Ectodermal cell (in vitro differentiated cells): ENCODE measurements at regions not wholly inside any gene's neighbourhood (a gene's known extent, or its start where the extent isn't known, plus 50 kb on each side); places are given as distances from the start of the nearest gene placed in this dataset.
"Not testable (repeated sequence)": the region's sequence is repeated elsewhere in the genome, so short reads cannot be mapped to it uniquely, and the experiment has no call there.

Source experiments
- H3K27ac ChIP-seq: 2 replicates; pipeline ENCODE4 v1.7.0; 2013; ENCODE audit warnings: mild to moderate bottlenecking, low read depth, low read length; ENCODE audit not compliant: insufficient read depth, poor library complexity, severe bottlenecking
- H3K27me3 ChIP-seq: 2 replicates; pipeline ENCODE4 v1.7.0; 2013; ENCODE audit warnings: mild to moderate bottlenecking, low read length; ENCODE audit not compliant: insufficient read depth, control insufficient read depth, poor library complexity, severe bottlenecking
- H3K36me3 ChIP-seq: one replicate; pipeline ENCODE4 v1.7.0; 2013; ENCODE audit warnings: low read length; ENCODE audit not compliant: control insufficient read depth, insufficient read depth
- H3K4me1 ChIP-seq: one replicate; pipeline ENCODE4 v1.7.0; 2013; ENCODE audit warnings: low read length; ENCODE audit not compliant: control insufficient read depth, insufficient read depth
- H3K4me3 ChIP-seq: 2 replicates; pipeline ENCODE4 v1.7.0; 2013; ENCODE audit warnings: low read depth, low read length, control low read depth; ENCODE audit not compliant: insufficient read depth
- H3K9me3 ChIP-seq: 2 replicates; pipeline ENCODE4 v1.7.0; 2013; ENCODE audit warnings: mild to moderate bottlenecking, low read length, moderate library complexity; ENCODE audit not compliant: control insufficient read depth
- WGBS, 2 experiments: methylation state at CpG; one replicate each; pipeline ENCODE4 v1.1.7; 2013; ENCODE audit warnings: missing lambda C conversion rate in 2 of 2; 5-methylcytosine and 5-hydroxymethylcytosine counted together

DNA sequence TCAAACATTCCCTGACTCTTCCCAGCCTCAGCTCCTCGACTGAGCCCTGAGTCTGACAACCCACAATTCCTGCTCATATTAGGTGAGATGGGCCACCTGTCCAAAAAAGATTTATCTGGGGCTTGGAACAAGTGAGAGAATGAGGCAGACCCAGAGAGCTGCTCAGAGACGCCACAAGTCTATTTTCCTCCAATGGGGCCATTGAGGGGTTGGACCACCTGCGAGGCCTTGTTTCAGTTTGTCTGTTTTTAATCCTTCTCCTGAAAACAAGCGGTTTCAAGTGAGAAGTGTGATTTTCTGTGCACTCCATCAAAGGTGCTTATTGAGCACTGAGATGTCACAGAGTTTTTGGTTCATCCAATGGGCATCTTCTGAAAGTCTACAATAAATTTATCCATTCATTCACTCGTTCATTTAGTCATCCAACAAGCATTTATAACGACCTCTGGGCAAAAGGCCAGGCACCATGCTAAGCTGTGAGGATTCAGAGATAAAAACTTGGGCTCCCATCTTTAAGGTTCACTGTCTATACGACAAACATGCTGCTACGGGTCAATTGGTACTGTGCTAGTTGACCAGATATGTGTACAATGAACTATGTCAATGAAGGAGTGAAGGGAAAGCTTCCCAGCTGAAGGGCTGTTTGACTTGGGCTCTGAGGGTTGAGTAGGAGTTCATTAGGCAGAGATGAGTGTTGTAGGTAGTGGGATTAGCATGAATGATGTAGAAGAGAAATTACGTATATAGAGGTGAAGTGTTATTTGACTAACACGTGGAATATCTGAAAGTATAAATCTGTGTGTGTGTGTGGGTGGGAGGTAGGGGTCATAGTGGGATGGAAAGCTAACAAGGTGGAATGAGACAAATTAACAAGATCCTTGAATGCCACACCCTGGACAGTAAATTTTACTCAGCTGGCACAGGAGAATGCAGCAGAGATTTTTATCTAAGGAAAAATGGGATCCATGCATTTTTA is 168.9 kb downstream of the MIAT start:
- H3K9me3 ChIP-seq, result no peaks in the 10 kb centered on the region
- no peak overlapping the region for H3K4me3 ChIP-seq
- H3K27ac ChIP-seq, result no peak overlapping the region
- WGBS, 2 experiments, result 87 to 88% methylated on average over 10 of the region's 10 CpGs
- no peaks in the 10 kb centered on the region for H3K36me3 ChIP-seq
- H3K27me3 ChIP-seq, result no peaks in the 10 kb centered on the region
- H3K4me1 ChIP-seq, result no peaks in the 10 kb centered on the region

DNA sequence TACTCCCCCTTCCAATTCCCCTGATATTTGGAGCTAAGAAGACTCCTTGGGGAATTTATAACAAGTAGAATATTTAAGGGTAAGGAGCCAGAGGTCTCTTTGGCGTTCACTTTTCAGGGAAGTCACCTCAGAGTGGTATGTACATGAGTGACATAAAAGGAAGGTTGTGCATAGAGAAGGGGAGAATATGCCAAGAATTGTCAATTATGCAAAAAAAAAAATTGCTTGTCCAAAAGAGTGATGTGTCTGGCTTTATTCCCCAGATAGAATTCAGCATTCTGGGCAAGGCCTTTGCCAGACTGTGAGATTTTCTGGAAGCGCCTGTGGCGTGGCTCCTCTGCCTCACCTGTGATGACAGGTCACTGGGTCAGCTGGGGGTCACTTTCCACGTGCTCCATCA is 170.2 kb downstream of the MIAT start:
- H3K9me3 ChIP-seq, result no peaks in the 10 kb centered on the region
- 87 to 91% methylated on average over 4 of the region's 4 CpGs for WGBS, 2 experiments
- no peaks in the 10 kb centered on the region for H3K4me1 ChIP-seq
- H3K27ac ChIP-seq, result no peak overlapping the region
- H3K4me3 ChIP-seq, result no peak overlapping the region
- no peaks in the 10 kb centered on the region for H3K27me3 ChIP-seq
- no peaks in the 10 kb centered on the region for H3K36me3 ChIP-seq

DNA sequence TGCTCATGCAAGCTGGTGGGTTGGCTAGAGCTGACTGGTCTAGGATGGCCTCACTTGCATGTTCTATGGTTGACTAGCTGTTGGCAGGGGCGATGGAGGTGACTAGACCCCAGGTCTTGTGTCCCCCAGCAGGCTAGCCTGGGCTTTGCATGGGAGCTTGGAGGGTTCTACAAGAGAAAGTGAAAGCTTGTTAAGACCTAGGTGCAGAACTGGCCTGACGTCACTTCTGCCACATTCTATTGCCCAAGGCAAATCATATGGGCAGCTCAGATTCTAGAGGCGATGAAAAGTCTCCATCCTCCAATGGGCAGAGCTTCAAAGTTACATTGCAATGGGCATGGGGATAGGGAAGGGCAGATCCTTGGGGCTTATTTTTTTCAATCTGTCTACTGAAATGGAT is 170.9 kb downstream of the MIAT start:
- 93 to 95% methylated on average over 3 of the region's 3 CpGs for WGBS, 2 experiments
- Histone ChIP-seq H3K27ac (no peak overlapping the region), H3K4me1 (no peaks in the 10 kb centered on the region), H3K27me3 (no peaks in the 10 kb centered on the region), H3K9me3 (no peaks in the 10 kb centered on the region), H3K36me3 (no peaks in the 10 kb centered on the region), H3K4me3 (no peak overlapping the region)

DNA sequence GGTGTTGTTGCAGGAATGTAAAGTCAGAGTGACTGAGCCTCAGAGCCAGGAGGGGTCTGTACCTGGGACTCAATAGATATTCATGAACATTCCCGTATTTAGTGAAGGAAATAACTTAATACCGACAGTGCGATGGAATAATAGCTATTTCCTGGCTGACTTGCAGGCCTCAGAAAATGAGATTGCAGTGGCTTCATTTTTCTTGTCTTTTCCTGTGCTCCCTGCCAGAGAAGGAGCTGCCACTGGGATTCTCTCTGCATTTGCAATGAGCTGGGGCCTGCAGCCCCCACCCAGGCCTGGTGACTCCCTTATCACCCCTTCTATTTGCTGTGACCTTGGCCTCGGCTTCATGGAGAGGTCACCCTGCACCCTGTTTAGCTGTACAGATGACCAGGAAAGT is 173.4 kb downstream of the MIAT start:
- H3K4me3 ChIP-seq, result no peak overlapping the region
- WGBS, 2 experiments, result 95 to 98% methylated on average over 4 of the region's 4 CpGs
- no peaks in the 10 kb centered on the region for H3K4me1 ChIP-seq
- H3K9me3 ChIP-seq, result no peaks in the 10 kb centered on the region
- H3K36me3 ChIP-seq, result no peaks in the 10 kb centered on the region
- H3K27me3 ChIP-seq, result no peaks in the 10 kb centered on the region
- no peak overlapping the region for H3K27ac ChIP-seq

DNA sequence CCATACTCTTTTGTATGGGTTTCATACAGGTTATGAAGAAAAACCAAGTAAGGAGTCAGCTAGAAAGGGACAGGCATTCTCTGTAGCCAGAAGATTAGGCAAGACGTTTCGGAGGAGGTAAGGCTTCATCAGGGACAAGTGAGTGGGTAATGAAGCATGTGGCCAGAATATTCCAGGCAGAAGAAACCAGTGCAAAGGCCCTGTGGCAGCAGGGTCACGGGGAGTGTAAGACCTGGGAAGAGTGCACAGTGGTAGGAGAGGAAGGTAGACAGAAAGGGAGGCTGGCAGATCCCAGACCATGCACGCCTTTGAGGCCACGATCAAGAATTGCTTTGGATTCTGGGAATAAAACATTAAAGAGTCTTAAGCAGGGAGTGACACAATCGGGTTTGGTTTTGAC is 177.6 kb downstream of the MIAT start:
- H3K9me3 ChIP-seq, result no peaks in the 10 kb centered on the region
- no peak overlapping the region for H3K27ac ChIP-seq
- H3K36me3 ChIP-seq, result no peaks in the 10 kb centered on the region
- H3K4me1 ChIP-seq, result peaks cover 5% of the 10 kb centered on the region
- no peak overlapping the region for H3K4me3 ChIP-seq
- H3K27me3 ChIP-seq, result no peaks in the 10 kb centered on the region
- WGBS, 2 experiments, result 93 to 94% methylated on average over 6 of the region's 6 CpGs

DNA sequence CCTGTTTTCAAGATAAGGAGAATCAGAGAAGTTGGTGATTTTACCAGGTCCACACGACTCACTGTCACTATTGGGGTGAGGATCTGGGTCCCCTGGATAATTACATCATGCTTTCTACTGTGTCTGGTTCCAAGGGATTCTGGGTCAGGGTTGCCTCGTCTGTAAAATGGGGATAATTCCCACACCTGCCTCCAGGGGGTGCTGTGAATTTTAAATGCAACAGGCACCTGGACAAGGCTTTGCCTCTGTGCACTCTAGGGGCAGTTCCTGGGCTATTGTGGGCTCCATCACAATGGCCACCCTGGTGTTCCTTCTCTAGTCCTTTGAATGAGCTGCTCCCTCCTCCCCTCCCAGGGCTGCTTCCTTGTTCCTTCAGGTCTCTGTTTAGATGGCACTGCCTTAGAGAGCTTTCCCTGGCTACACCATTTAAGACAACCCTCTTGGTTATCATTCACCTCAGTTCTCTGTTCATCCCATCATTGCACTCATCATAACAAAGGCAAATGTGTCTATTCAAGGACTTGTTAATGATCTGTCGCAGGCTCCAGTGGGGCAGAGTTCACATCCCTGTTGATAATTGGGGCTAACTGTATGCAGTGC is 178.6 kb downstream of the MIAT start:
- Histone ChIP-seq H3K27me3 (no peaks in the 10 kb centered on the region), H3K4me3 (no peak overlapping the region), H3K4me1 (peaks cover 5% of the 10 kb centered on the region), H3K9me3 (no peaks in the 10 kb centered on the region), H3K36me3 (no peaks in the 10 kb centered on the region), H3K27ac (no peak overlapping the region)
- 28 to 31% methylated on average over 3 of the region's 3 CpGs for WGBS, 2 experiments

DNA sequence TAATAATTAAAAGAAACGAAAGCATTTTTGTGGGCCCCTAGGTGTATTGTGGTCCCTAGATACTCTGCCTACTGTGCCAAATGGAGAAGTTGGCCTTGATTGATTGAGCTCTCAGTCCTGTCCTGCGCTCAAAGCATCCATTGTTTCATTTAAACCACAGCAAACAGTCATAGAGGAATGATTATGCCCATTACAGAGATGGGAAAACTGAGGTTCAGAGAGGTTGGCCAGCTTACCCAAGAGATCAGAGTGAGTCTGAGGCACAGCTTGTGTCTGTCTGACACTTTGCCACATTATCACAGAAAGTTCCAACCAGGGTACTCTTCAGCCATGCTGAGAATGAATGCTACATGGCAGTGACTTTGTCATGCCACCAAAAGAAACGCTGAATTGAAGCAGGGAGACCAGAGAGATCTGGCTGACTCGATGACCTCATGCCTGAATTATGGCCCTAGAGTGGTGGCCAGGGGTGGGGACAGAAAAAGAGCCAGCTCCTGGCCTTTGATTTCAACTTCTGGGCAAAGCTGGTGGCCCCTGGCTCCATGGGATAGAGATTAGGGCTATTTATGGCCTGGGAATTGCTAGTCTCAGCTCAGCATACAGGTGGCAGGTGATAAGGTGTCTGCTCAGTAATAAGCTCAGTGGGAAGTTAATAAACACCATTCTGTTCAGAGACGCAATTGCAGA is 180.5 kb downstream of the MIAT start:
- Histone ChIP-seq H3K4me3 (no peak overlapping the region), H3K9me3 (no peaks in the 10 kb centered on the region), H3K27ac (no peak overlapping the region), H3K36me3 (no peaks in the 10 kb centered on the region), H3K4me1 (peaks cover 15% of the 10 kb centered on the region), H3K27me3 (no peaks in the 10 kb centered on the region)
- 45 to 53% methylated on average over 4 to 5 of the region's 5 CpGs for WGBS, 2 experiments

DNA sequence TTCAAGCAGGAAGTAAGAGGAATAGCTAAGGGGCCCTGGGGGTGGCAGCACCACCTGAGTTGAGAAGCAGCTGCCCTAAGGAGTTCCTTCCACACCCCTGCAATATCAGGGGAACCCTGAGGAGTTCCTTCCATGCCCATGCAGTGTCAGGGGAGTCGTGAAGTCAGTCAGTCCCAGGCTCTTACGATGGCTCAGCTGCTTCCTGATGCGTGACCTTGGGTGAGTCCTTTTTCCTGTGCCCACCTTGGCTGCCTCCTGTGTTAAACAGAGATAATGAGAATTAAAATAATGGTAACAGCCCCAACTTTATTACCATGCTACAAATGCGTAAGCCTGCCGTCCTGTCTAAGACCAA is 181.1 kb downstream of the MIAT start:
- H3K4me3 ChIP-seq, result no peak overlapping the region
- no peaks in the 10 kb centered on the region for H3K36me3 ChIP-seq
- H3K9me3 ChIP-seq, result no peaks in the 10 kb centered on the region
- 90 to 95% methylated on average over 5 of the region's 5 CpGs for WGBS, 2 experiments
- H3K27ac ChIP-seq, result no peak overlapping the region
- no peaks in the 10 kb centered on the region for H3K27me3 ChIP-seq
- H3K4me1 ChIP-seq, result peaks cover 15% of the 10 kb centered on the region

DNA sequence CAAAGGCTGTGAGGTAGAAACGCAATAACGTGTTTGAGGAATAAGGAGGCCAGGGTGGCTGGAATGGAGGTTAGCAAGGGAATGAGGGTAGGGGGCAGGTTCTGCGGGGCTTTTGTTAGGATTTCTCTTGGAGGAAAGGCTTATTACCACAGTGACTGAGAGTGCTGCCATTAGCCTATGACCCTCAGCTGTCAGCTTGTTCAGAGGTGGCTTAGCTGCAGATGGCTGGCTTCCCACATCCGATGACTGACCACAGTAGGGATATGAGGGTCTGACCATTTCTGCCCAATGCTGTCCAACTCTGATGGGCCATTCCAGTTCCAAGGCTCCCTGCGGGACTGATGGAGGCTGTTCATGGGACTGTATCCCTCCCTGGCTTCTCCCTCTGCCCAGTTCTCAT is 181.8 kb downstream of the MIAT start:
- Histone ChIP-seq H3K27ac (no peak overlapping the region), H3K4me1 (peaks cover 15% of the 10 kb centered on the region), H3K4me3 (no peak overlapping the region), H3K36me3 (no peaks in the 10 kb centered on the region), H3K27me3 (no peaks in the 10 kb centered on the region), H3K9me3 (no peaks in the 10 kb centered on the region)
- WGBS, 2 experiments, result 87 to 89% methylated on average over 5 of the region's 5 CpGs

DNA sequence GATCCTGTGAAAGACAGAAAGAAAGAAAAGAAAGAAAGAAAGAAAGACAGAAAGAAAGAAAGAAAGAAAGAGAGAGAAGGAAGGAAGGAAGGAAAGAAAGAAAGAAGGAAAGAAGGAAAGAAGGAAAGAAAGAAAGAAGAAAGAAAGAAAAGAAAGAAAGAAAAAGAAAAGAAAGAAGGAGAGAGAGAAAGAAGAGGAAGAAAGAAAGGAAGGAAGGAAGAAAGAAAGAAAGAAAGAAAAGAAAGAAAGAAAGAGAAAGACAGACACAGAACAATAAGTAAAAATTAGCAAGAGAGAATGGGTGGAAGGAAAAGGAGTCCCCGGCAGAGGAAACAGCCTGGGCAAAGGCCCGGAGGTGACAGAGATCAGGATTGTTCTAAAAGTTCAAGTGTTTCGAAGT is 183.4 kb downstream of the MIAT start:
- not testable (repeated sequence) for H3K27ac ChIP-seq, H3K36me3 ChIP-seq, H3K27me3 ChIP-seq, H3K4me3 ChIP-seq, H3K9me3 ChIP-seq
- peaks cover 19% of the 10 kb centered on the region for H3K4me1 ChIP-seq
- 94 to 95% methylated on average over 3 of the region's 3 CpGs for WGBS, 2 experiments
